Activated CD4-positive, CD25-positive, alpha-beta regulatory T cell treated with anti-CD3 and anti-CD28 coated beads, Interleukin-2, amount 50 U/mL, for 24 hours (primary cell): ENCODE measurements at regions not wholly inside any gene's neighbourhood (a gene's known extent, or its start where the extent isn't known, plus 50 kb on each side); places are given as distances from the start of the nearest gene placed in this dataset.

ENCODE experiments used
- ATAC-seq, 2 donors: fragments of 150-1000 bp; cut with Tn5 transposase; one replicate each; pipeline ENCODE4 v1.10.0; 2021; ENCODE audit warnings: mild to moderate bottlenecking in 1 of 2, moderate library complexity in 1 of 2

DNA sequence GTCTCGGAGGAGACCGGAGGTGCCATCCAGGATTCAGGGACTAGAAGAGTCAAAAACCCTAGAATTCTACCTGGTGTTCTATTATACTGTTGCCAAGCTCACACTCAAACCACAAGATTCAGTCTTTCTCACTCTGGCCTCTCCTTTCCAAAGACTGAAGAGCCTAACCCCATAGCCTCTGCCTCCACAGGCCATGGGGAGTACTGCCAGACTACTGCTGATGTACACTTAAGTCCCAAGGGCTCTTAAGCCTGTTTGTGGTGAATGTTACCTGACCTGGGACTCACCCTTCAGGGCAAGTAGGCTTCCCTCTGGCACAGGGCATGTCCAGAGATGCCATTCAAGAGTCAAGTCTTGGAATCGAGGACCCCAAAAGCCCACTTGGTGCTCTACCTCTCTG, 58.9 kb upstream of the IRS4 start:
- ATAC-seq, result no peak
